ENCODE measurements at regions not wholly inside any gene's neighbourhood (a gene's known extent, or its start where the extent isn't known, plus 50 kb on each side); places are given as distances from the start of the nearest gene placed in this dataset.
"Not testable (repeated sequence)": the region's sequence is repeated elsewhere in the genome, so short reads cannot be mapped to it uniquely, and the experiment has no call there.

- DNase-seq (ENCODE audit: low read depth), result not testable (repeated sequence)
Measured at GRCh38 chr16:29334776-29335548, 71.5 kb downstream of the NPIPB11 start.

GRCh38 chr16:29333492-29334097 is 72.9 kb downstream of the NPIPB11 start:
- DNase-seq (ENCODE audit: low read depth); H3K4me3 ChIP-seq (ENCODE audit: low read depth, low read length): not testable (repeated sequence)

More at GRCh38 chr16:29334776-29335548, 71.5 kb downstream of the NPIPB11 start:
- not testable (repeated sequence) for H3K4me3 ChIP-seq (ENCODE audit: low read depth, low read length)

- not testable (repeated sequence) for DNase-seq (ENCODE audit: low read depth); H3K4me3 ChIP-seq (ENCODE audit: low read depth, low read length)
Measured at GRCh38 chr16:29330623-29331022, 75.9 kb downstream of the NPIPB11 start.

GRCh38 chr16:29328528-29328927 is 78.0 kb downstream of the NPIPB11 start:
- H3K4me3 ChIP-seq (ENCODE audit: low read depth, low read length); DNase-seq (ENCODE audit: low read depth): not testable (repeated sequence)

GRCh38 chr16:29327631-29328408 is 78.7 kb downstream of the NPIPB11 start:
- not testable (repeated sequence) for DNase-seq (ENCODE audit: low read depth); H3K4me3 ChIP-seq (ENCODE audit: low read depth, low read length)

GRCh38 chr16:29326164-29327125 is 80.1 kb downstream of the NPIPB11 start:
- DNase-seq (ENCODE audit: low read depth), result not testable (repeated sequence)

GRCh38 chr16:29323725-29324124 is 82.8 kb downstream of the NPIPB11 start:
- not testable (repeated sequence) for H3K4me3 ChIP-seq (ENCODE audit: low read depth, low read length)
- DNase-seq (ENCODE audit: low read depth), result peak; percentile 81

More at GRCh38 chr16:29326164-29327125, 80.1 kb downstream of the NPIPB11 start:
- H3K4me3 ChIP-seq (ENCODE audit: low read depth, low read length), result not testable (repeated sequence)

- DNase-seq (ENCODE audit: low read depth), result no peak
- TF ChIP-seq MYC (IDR thresholded peaks at IDR 0.05; ENCODE audit: low read depth, low read length) (no peak), MAX (IDR thresholded peaks at IDR 0.05; ENCODE audit: low read depth, low read length) (no peak), POLR2A (IDR thresholded peaks at IDR 0.05; ENCODE audit: extremely low read depth, insufficient read length) (no peak), CTCF (IDR thresholded peaks at IDR 0.05; ENCODE audit: low read depth, low read length) (no peak)
- H3K4me3 ChIP-seq (ENCODE audit: low read depth, low read length), result no peak overlapping the region
Measured at GRCh38 chr16:29321585-29321984, 84.9 kb downstream of the NPIPB11 start.

- no peak for DNase-seq (ENCODE audit: low read depth)
- TF ChIP-seq MAX (IDR thresholded peaks at IDR 0.05; ENCODE audit: low read depth, low read length) (no peak), MYC (IDR thresholded peaks at IDR 0.05; ENCODE audit: low read depth, low read length) (no peak), POLR2A (IDR thresholded peaks at IDR 0.05; ENCODE audit: extremely low read depth, insufficient read length) (no peak), CTCF (IDR thresholded peaks at IDR 0.05; ENCODE audit: low read depth, low read length) (no peak)
- no peak overlapping the region for H3K4me3 ChIP-seq (ENCODE audit: low read depth, low read length)
Measured at GRCh38 chr16:29321000-29321393, 85.5 kb downstream of the NPIPB11 start.
